Activated T-cell treated with anti-CD3 and anti-CD28 coated beads for 48 hours (primary cell): ENCODE measurements at regions not wholly inside any gene's neighbourhood (a gene's known extent, or its start where the extent isn't known, plus 50 kb on each side); places are given as distances from the start of the nearest gene placed in this dataset.

ENCODE experiments used
- DNase-seq: peaks from one replicate; pipeline ENCODE4 v3.0.0-alpha.2; 2020; ENCODE audit warnings: low read depth

DNA sequence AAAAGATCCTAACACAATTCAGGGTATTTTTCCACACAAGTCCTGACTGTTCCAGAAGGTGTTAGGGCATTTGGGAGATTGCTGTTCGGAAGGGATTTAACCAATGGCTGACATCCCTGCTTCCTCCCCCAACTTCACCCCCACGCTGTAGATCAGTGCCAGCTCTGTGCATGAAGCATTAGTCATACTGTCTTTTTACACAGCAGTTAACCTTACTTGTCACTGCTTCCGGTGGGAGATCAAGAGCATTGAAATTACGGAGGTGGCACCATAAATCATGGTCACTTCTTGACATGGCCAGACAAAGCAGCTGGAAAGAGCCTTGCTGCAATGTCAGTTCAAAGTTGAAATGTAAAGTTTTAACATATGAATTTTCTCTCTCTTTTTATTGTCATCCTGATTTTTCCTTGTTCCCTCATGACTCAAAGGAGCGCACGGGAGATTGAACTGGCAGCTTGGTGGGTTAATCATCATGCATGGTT is 70.2 kb downstream of the HRH4 start:
- DNase-seq = no peak

- no peak for DNase-seq
These were observed 73.8 kb downstream of the HRH4 start for GRCh38 chr18:24534271-24534670.

DNA sequence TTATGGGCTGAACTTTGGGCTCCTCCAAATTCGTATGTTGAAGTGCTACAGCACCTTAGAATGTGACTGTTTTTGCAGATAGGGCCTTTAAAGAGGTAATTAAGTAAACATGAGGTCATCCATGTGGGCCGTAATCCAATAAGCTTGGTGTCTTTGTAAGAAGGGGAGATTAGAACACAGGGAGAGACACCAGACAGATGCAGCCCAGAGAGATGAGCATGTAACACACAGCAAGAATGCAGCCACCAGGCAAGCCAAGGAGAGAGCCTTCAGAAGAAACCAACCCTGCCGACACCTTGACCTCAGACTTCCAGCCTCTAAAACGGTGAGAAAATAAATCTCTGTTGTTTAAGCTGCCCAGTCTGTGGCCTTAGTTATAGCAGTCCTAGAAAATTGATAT is 74.3 kb downstream of the HRH4 start:
- DNase-seq = no peak

DNA sequence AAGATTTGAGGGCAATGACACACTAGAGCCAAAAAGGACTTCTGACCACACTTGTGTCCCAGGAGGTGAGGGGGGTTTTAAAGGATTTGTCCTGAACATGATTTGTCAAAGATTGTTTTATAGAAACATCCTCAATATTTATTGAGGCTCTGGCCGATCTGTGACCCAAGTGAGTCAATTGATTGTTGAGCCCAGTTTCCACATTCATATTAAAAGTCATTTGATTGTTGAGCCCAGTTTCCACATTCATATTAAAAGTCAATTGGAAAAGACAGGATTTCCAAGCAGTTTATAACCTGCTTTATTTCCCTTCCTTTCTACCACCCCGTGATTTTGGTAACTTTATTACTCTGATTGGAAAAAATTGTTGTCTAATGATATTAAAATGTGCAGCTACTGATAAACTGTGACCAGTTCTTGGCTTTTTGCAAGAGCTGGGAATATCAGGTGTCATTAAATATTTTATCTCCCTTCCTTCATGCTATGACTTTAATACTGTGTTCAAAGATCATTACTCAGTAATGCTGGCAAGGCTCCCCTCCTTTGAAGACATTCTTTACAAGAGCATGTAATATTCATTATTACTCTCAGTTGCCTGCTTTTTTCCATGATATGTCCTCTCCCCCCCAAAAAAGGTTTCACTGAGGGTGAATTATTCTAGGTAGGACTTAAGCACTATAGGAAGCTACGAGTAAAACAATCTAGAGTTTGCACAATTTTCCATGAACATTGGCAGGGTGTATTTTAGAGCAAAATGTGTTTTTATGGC is 75.3 kb downstream of the HRH4 start:
- no peak for DNase-seq

DNA sequence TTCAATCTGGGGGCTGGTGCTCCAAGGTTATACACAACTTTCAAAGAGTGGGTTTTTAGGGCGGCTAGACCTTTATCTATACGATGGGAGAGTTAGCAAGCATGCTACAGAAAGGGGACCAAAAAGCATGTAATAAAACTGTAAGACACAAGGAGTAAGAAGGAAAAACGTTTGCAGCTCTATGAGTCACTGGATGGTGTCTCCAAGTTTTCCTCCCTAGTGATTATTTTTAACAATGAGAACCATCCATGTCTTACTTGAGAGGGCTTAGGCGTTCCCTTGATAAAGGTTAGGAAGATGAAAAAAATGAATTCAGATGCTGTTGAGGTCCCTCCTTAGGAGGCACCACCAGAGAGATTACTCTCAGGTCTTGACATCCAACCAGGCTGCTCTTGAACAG is 75.9 kb downstream of the HRH4 start:
- DNase-seq = no peak

DNA sequence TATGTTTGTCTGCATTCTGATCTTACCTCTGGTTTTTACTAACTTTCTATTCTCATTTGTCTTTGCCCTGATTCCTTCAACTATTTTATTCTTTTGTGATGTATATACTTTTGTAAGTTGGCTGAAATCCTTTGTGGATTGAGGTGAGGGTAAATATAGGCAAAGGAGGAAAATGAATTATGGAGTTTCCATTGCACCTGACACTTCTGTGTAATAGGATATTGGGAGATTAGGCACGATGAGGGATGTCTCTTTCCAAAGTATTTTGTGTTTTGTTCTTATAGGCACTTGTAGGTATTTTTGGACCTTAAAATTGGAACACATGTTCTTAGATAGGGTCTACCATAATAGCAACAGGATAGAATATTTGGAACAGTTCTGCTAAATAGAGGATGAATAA is 76.4 kb downstream of the HRH4 start:
- DNase-seq = no peak

DNA sequence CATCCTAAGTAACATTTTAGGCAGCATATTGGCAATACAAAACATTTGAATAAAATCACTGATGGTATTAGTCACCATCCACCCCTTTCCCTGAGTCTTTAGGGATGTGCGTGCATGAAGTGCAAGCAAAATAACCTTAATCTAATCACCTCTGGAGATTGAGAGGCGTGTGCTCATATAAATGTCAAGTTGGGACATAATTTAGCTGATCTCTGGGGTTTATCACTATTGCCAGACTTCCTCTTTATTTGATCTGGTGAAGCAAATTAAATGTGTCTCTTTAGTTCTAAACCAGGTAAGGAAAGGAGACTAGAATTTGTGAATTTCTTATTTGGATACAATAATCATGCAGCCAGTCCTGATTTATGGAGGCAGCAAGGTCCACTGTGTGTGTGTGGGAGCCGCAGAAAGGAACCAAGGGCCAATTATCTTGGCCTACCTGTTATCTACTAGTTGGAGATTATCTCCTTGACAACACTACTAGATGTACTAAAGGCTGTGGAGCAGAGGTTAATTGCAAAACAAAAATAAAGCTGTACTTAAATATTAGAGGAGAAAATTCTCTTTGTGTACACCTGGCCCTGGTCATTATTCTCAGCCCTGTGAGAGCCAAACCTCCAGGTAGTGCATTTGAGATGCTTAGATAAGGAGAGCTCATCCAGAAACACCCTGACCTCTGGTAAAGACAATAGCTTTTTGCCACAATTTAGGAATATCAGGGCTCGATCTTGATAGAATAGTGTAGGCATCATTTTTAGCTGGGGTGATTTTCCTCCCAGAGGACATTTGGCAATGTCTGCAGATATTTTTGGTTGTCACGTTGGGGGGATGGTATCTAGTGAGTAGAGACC is 78.2 kb downstream of the HRH4 start:
- DNase-seq = no peak

DNA sequence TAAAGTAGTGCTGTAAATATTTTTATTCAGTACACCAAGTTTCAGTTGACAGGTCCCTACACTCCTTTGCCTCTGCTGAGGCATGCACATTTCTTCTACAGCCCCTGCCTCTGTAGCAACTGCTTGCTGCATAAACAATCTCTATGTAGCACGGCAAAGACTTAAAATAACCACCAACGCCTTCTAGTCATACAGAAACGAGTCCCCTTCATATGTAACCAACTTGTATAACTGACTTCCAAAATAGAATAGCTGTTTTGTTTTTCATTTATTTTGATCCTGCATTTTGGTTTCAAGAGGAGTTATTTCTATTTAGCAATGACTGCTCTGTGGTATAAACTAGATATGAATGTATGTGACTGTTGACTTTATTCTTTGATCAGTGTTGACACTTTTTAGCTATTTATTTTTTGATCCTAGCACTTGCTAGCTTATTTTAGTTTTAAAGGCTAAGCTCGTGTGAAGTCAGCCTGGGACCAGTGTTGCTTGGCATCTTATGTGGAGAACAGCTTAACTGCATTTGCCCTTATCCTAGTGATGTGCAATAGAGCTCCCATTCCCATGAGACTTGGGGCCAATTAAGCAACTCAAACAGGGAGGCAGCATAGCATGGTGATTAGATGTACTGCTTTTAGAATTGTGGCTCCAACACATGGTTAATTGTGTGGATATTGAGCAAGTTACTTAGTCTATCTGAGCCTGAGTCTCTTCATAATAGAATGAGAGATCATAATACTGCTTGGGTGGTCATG is 79.6 kb downstream of the HRH4 start:
- no peak for DNase-seq

DNA sequence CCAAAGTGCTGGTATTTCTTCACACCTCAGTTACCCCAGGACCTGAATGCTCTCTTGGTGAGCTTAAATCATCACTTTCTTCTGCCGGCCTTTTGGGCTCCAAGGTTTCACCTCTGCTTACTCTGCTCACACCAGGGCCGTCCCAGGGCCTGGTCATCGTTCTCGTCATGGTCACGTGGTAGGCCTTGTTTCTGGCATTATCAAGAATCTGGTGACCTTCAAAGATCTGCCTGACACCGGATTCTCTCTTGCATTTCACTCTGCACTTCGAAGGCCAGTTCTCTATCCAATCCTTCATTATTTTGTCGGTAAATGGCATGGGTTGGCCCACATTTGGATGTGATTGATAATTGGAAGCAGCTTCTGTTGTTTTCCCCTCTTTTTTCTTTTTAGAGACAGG is 80.5 kb downstream of the HRH4 start:
- DNase-seq = no peak

- DNase-seq = no peak
These were observed 82.8 kb downstream of the HRH4 start for GRCh38 chr18:24543086-24543794.

DNA sequence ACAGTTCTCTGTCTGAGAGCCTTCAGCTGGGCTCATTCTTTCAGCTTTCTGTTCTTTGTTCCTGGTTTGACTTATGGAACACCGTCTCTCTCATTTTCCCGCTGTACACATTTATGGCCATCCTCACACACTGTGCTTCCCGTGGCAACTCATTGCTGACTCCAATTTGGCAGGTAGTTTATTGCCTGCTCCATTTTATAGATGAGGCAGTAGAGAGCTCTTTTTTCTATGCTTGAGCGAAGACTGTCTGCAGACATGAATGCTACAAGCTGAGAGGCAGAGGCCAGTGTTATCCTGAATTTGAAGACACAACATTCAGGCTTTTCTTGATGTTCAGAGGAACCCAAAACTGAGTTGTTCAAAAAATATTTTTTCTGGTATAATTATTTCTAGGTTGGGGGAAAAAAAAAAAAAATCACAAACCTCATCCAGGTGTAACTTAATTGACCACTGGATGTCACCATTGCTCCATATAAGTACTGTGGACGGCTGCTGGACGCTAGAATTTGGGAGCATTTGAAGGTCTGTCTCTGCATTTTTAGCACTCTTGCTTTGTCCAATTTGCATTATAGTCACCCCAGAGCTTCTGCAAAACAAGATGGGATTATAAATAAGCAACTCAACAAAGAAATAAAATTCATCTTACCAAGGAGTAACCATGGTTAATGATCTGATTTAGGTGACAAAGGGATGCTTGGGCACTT is 83.5 kb downstream of the HRH4 start:
- DNase-seq = no peak

DNA sequence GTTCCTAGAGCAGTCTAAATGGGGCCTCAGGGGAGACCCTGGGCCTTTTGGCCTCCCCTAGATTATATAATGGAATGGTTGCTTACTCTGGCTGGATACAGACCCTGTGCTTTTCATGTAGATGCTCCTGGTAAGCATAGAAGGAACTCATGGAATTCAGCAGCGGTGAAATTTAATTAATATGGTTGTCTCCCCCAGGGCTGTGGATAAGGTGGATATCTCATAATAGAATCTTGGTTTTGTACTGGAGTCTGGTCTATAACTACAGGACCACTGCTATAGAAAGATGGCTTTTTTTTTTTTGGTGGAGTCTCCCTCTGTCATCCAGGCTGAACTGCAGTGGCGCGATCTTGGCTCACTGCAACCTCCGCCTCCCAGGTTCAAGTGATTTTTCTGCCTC is 84.5 kb downstream of the HRH4 start:
- DNase-seq = no peak

- no peak for DNase-seq
These were observed 85.2 kb downstream of the HRH4 start for GRCh38 chr18:24545651-24546050.

DNA sequence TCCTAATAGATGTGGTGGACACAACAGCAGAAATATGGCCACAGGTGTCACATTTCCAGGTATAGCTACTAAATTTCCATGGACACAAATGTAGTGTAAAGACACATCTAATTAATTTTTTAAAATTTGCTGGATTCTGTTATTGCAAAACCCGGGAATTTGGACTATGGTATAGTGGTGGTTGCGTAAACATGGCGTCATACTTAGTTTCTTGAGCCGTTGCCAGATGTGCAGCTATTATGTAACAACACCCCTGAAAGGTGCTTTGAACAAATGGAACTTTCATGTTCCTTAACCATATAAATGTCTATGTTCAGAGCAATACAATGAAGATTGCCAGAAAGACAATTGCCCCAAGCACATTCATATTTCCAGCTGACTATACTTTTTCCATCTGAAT is 85.9 kb downstream of the HRH4 start:
- DNase-seq = no peak

DNA sequence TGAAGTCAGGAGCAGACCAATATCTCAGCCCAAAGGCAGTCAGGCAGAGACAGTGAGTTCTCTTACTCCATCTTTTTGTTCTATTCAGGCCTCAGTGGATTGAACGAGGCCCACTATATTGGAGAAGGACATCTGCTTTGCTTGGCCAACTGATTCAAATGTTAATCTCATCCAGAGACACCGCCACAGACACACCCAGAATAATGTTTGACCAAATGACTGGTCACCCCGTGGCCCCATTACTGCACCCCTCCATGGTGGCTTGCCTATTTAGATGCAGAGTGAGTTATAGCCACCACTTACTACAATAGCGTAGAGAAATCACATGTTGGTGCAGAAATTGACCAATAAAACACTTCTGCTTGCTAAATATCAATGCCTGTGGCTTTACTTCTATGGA is 88.1 kb downstream of the HRH4 start:
- no peak for DNase-seq

- no peak for DNase-seq
These were observed 91.8 kb downstream of the HRH4 start for GRCh38 chr18:24552218-24552617.

GRCh38 chr18:24553571-24554285 is 93.3 kb downstream of the HRH4 start:
- DNase-seq = no peak

DNA sequence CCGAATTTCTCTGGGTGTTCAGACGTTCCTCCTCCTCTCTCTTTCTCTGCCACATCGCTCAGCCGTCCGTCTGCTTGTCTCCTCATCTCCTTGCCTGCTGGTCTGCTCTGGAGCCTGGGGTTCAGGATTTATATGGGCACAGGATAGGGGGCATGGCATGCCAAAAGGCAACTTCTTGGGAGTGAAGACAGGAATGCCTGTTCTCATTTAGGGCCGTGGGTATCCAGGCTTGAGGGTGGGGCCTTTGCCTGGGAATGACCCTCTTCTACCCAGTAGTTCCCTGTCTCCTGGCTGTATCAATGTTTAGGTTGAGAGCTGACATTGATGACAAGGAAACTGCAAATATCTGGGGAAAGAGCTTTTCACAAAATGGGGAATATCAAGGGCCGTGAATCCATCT is 98.0 kb downstream of the HRH4 start:
- DNase-seq = no peak

DNA sequence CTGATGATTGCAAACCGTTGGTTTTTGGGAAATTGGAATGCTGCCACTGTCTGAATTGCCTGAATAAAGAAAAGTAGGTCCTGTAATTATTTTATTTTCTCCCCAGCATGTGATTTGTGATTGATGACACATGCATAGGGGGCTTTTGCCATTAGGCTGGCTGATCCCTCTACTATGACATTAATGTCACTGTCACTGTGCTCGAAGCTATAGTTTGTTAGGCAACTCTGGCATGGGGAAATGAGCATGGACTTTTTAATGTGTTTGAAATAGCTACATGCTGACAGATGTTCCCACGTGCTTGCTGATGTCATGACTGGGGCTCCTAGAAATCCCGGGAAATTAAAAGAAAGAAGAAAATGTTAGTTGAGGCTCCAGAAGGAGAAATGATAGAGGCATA is 99.1 kb downstream of the HRH4 start:
- no peak for DNase-seq

DNA sequence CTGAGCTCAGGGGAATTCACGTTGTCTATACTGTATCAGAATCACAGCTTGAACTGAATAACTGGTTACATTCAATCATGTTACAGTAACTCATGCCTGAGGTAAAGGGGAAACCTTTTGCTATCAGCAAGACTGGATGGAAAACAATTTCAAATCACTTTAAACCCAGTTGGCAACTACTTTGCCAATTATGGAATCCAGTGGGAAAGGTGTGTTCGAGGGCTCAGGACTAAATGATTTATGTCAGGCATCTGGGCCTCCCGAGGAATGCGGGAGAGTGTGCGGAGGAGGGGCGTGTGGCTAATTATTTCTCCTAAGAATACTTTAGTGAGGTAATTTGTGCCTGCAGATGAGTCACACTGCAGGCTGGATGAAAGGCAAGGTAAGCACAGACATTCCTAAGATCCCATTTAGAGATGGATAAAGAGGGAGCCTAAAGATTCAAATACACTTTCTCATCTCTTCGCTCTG is 100.1 kb downstream of the HRH4 start:
- DNase-seq = no peak
